SK-N-SH treated with all-trans-retinoic acid at 6 μM for 48 hours (cell line): ENCODE measurements at regions not wholly inside any gene's neighbourhood (a gene's known extent, or its start where the extent isn't known, plus 50 kb on each side); places are given as distances from the start of the nearest gene placed in this dataset.

ENCODE experiments used
- ATAC-seq: fragments of 200-7000 bp; cut with Tn5 transposase; 3 replicates; pipeline ENCODE4 v1.9.1; 2020; ENCODE audit warnings: mild to moderate bottlenecking, moderate library complexity
- ARNTL ChIP-seq: fragments of 450-650 bp; formaldehyde crosslinking; IDR thresholded peaks from 2 replicates; pipeline ENCODE4 v1.5.0; 2020; ENCODE audit warnings: low read depth, mild to moderate bottlenecking, moderate library complexity, borderline replicate concordance
- BACH2 ChIP-seq: fragments of 250-450 bp; sonication (Bioruptor Pico); IDR thresholded peaks from 2 replicates; pipeline ENCODE4 v1.9.0; 2021; ENCODE audit warnings: mild to moderate bottlenecking, borderline replicate concordance
- CSDC2 ChIP-seq: fragments of 250-450 bp; sonication (Bioruptor Pico); IDR thresholded peaks from 2 replicates; pipeline ENCODE4 v1.5.0; 2020; ENCODE audit warnings: mild to moderate bottlenecking, moderate library complexity
- ESRRG ChIP-seq: fragments of 250-450 bp; sonication (Bioruptor Pico); IDR thresholded peaks from 2 replicates; pipeline ENCODE4 v1.6.1; 2021; ENCODE audit warnings: mild to moderate bottlenecking
- GLIS3 ChIP-seq: fragments of 250-450 bp; sonication (Bioruptor Pico); IDR thresholded peaks from 2 replicates; pipeline ENCODE4 v1.5.0; 2020; ENCODE audit warnings: mild to moderate bottlenecking, moderate library complexity
- OSR1 ChIP-seq: fragments of 250-450 bp; sonication (Bioruptor Pico); IDR thresholded peaks from 2 replicates; pipeline ENCODE4 v1.8.0; 2022; ENCODE audit warnings: moderate library complexity, mild to moderate bottlenecking, inconsistent platforms
- PPARA ChIP-seq: fragments of 250-450 bp; sonication (Bioruptor Pico); IDR thresholded peaks from 2 replicates; pipeline ENCODE4 v1.5.0; 2020; ENCODE audit warnings: mild to moderate bottlenecking, borderline replicate concordance
- SNAI2 ChIP-seq: fragments of 250-450 bp; sonication (Bioruptor Pico); IDR thresholded peaks from 2 replicates; pipeline ENCODE4 v1.5.0; 2020; ENCODE audit warnings: mild to moderate bottlenecking, moderate library complexity
- TCF4 ChIP-seq: fragments of 250-450 bp; sonication (Bioruptor Pico); IDR thresholded peaks from 2 replicates; pipeline ENCODE4 v1.8.0; 2021; ENCODE audit warnings: mild to moderate bottlenecking, moderate library complexity, borderline replicate concordance
- TOX ChIP-seq: fragments of 250-450 bp; sonication (Bioruptor Pico); IDR thresholded peaks from 2 replicates; pipeline ENCODE4 v1.8.0; 2021; ENCODE audit warnings: mild to moderate bottlenecking, moderate library complexity, borderline replicate concordance
- TSHZ2 ChIP-seq: fragments of 250-450 bp; sonication (Bioruptor Pico); IDR thresholded peaks from 2 replicates; pipeline ENCODE4 v1.5.0; 2020; ENCODE audit warnings: mild to moderate bottlenecking, moderate library complexity
- ZC3H10 ChIP-seq: fragments of 250-450 bp; sonication (Bioruptor Pico); IDR thresholded peaks from 2 replicates; pipeline ENCODE4 v1.5.1; 2021; ENCODE audit warnings: mild to moderate bottlenecking, moderate library complexity
- ZFP3 ChIP-seq: fragments of 250-450 bp; sonication (Bioruptor Pico); IDR thresholded peaks from 2 replicates; pipeline ENCODE4 v1.5.0; 2020; ENCODE audit warnings: mild to moderate bottlenecking, moderate library complexity
- ZFP30 ChIP-seq: fragments of 450-650 bp; formaldehyde crosslinking; IDR thresholded peaks from 2 replicates; pipeline ENCODE4 v1.5.0; 2022; ENCODE audit warnings: mild to moderate bottlenecking, moderate library complexity
- ZNF565 ChIP-seq: fragments of 450-650 bp; formaldehyde crosslinking; conservative IDR thresholded peaks from 2 replicates; pipeline ENCODE4 v1.5.0; 2020; ENCODE audit warnings: low read depth, mild to moderate bottlenecking, moderate library complexity
- ZNF70 ChIP-seq: fragments of 450-650 bp; formaldehyde crosslinking; IDR thresholded peaks from 2 replicates; pipeline ENCODE4 v1.5.0; 2020; ENCODE audit warnings: mild to moderate bottlenecking, moderate library complexity
- ZNF8 ChIP-seq: fragments of 450-650 bp; formaldehyde crosslinking; IDR thresholded peaks from 2 replicates; pipeline ENCODE4 v1.5.0; 2020; ENCODE audit warnings: mild to moderate bottlenecking, moderate library complexity
- TF ChIP-seq, protein P1 (sequence below): fragments of 250-450 bp; sonication (Bioruptor Pico); IDR thresholded peaks from 2 replicates; pipeline ENCODE4 v1.5.1; 2020; ENCODE audit warnings: low read depth, mild to moderate bottlenecking, moderate library complexity
- TF ChIP-seq, protein P2 (sequence below): fragments of 250-450 bp; sonication (Bioruptor Pico); IDR thresholded peaks from 2 replicates; pipeline ENCODE4 v1.8.0; 2020; ENCODE audit warnings: mild to moderate bottlenecking, moderate library complexity, borderline replicate concordance
- TF ChIP-seq, protein P3 (sequence below): fragments of 250-450 bp; sonication (Bioruptor Pico); IDR thresholded peaks from 2 replicates; pipeline ENCODE4 v1.8.0; 2021; ENCODE audit warnings: low read depth, mild to moderate bottlenecking, moderate library complexity, borderline replicate concordance

DNA sequence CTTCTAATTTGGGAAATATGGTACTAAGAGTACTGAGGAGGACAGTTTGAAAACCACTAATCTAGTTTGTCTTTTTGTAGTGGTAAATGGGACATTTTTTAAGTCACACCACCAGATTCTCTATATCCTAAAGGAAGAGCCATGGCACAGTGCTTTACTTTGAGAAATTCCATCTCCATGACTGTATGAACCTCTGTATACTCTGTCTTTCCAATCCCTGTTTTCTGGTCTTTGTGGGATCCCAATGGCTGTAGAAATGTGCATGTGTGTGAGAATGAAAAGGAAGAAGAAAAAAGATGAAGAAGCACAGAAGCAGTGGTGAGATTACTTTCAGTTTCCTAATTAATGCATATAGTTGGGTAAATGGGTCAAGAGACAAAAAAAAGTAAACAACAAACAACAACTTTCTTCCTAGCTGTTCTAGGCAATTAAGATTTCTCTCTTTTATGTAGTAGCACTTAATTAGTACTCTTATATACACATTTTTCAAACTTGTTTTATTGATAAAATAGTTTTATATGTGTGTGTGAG lies 141.2 kb upstream of the HCRTR2 start:
- TF ChIP-seq ZNF70 (CRISPR knock-in tag), result no peak
- TF ChIP-seq TSHZ2, result no peak
- no peak for TF ChIP-seq ZC3H10 (CRISPR knock-in tag)
- TF ChIP-seq ARNTL, result no peak
- no peak for TF ChIP-seq TOX (CRISPR knock-in tag)
- no peak for TF ChIP-seq ESRRG (CRISPR knock-in tag)
- no peak for ATAC-seq

- ATAC-seq, result no peak
- TF ChIP-seq GLIS3 (CRISPR knock-in tag), result no peak
These were observed 139.6 kb upstream of the HCRTR2 start for GRCh38 chr6:55034752-55035151.

DNA sequence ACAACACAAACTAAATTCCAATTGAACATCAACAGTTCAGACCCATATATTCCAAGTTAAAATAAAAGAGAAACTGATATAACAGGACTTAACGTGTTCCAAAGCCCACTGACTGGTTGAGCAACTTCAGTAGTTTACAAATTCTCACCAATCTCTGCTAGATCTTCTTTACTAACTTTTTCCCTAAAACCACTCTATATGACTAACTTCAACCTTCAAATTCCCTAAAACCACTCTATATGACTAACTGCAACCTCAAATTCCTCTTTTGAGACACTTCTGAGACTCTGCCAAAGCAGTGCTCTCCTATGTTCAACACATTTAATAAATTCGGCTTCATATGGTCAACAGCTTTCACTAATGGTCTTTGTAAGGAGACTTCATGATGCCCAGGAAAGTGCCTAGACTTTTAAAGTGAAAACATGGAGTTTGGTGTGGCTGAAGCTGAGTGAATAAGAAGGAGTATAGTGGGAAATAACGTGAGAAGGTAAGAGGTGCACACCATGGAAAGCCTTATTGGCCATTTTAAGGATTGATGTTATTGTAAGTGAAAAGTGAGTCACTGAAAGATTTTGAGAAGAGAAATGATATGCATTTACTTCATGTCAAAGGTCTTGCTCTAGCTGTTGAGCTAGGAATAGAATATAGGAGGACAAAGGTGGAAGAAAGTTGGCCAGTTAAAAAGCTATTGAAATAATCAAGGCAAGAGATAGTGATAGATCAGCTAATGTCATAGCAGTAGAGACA lies 134.0 kb upstream of the HCRTR2 start:
- ATAC-seq, result no peak
- TF ChIP-seq ZNF8 (CRISPR knock-in tag) (no peak), PPARA (CRISPR knock-in tag) (no peak), GLIS3 (CRISPR knock-in tag) (no peak), OSR1 (CRISPR knock-in tag) (no peak), ESRRG (CRISPR knock-in tag) (no peak), CSDC2 (no peak), SNAI2 (CRISPR knock-in tag) (no peak), TCF4 (CRISPR knock-in tag) (no peak), ZFP30 (CRISPR knock-in tag) (no peak), ZFP3 (CRISPR knock-in tag) (no peak), TSHZ2 (no peak), BACH2 (CRISPR knock-in tag) (no peak), TOX (CRISPR knock-in tag) (no peak), ZNF565 (CRISPR knock-in tag) (no peak), ZNF70 (CRISPR knock-in tag) (no peak)
- TF ChIP-seq, protein P1, sequence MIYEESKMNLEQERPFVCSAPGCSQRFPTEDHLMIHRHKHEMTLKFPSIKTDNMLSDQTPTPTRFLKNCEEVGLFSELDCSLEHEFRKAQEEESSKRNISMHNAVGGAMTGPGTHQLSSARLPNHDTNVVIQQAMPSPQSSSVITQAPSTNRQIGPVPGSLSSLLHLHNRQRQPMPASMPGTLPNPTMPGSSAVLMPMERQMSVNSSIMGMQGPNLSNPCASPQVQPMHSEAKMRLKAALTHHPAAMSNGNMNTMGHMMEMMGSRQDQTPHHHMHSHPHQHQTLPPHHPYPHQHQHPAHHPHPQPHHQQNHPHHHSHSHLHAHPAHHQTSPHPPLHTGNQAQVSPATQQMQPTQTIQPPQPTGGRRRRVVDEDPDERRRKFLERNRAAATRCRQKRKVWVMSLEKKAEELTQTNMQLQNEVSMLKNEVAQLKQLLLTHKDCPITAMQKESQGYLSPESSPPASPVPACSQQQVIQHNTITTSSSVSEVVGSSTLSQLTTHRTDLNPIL (CRISPR knock-in tag), result no peak
- TF ChIP-seq, protein P2, sequence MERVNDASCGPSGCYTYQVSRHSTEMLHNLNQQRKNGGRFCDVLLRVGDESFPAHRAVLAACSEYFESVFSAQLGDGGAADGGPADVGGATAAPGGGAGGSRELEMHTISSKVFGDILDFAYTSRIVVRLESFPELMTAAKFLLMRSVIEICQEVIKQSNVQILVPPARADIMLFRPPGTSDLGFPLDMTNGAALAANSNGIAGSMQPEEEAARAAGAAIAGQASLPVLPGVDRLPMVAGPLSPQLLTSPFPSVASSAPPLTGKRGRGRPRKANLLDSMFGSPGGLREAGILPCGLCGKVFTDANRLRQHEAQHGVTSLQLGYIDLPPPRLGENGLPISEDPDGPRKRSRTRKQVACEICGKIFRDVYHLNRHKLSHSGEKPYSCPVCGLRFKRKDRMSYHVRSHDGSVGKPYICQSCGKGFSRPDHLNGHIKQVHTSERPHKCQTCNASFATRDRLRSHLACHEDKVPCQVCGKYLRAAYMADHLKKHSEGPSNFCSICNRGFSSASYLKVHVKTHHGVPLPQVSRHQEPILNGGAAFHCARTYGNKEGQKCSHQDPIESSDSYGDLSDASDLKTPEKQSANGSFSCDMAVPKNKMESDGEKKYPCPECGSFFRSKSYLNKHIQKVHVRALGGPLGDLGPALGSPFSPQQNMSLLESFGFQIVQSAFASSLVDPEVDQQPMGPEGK (CRISPR knock-in tag), result no peak
- TF ChIP-seq, protein P3, sequence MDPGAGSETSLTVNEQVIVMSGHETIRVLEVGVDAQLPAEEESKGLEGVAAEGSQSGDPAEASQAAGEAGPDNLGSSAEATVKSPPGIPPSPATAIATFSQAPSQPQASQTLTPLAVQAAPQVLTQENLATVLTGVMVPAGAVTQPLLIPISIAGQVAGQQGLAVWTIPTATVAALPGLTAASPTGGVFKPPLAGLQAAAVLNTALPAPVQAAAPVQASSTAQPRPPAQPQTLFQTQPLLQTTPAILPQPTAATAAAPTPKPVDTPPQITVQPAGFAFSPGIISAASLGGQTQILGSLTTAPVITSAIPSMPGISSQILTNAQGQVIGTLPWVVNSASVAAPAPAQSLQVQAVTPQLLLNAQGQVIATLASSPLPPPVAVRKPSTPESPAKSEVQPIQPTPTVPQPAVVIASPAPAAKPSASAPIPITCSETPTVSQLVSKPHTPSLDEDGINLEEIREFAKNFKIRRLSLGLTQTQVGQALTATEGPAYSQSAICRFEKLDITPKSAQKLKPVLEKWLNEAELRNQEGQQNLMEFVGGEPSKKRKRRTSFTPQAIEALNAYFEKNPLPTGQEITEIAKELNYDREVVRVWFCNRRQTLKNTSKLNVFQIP (CRISPR knock-in tag), result no peak
